HG03159 (cell line): ENCODE measurements at regions not wholly inside any gene's neighbourhood (a gene's known extent, or its start where the extent isn't known, plus 50 kb on each side); places are given as distances from the start of the nearest gene placed in this dataset.

Experiments used
- ATAC-seq: cut with Tn5 transposase; IDR thresholded peaks from one replicate; pipeline ENCODE4 v1.9.1; 2021; ENCODE audit warnings: mild to moderate bottlenecking, moderate library complexity; ENCODE audit not compliant: unreplicated experiment

DNA sequence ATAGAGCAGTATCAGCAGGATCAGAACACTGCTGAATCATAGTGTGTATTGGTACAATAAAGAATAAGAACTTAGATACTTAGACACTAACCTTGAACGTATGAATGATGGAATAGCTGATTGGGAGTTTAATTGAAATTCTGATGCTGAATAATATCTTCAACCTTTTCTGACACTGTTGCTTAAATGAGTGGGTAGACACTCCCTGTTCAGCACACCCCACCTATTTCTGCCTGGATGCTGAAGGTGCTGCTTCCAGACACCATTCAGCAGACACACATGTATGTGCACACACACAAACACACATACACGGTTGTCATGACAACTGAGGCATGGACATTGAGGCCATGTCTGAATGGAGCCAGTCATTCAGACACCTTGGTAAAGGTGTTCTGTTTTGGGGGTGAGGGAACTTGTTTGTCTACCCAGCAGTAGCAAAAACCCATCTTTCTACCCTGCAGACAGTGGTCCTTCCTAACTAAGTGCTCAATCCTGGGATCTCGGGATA lies 54.3 kb downstream of the TMEM215 start:
- ATAC-seq: no peak

DNA sequence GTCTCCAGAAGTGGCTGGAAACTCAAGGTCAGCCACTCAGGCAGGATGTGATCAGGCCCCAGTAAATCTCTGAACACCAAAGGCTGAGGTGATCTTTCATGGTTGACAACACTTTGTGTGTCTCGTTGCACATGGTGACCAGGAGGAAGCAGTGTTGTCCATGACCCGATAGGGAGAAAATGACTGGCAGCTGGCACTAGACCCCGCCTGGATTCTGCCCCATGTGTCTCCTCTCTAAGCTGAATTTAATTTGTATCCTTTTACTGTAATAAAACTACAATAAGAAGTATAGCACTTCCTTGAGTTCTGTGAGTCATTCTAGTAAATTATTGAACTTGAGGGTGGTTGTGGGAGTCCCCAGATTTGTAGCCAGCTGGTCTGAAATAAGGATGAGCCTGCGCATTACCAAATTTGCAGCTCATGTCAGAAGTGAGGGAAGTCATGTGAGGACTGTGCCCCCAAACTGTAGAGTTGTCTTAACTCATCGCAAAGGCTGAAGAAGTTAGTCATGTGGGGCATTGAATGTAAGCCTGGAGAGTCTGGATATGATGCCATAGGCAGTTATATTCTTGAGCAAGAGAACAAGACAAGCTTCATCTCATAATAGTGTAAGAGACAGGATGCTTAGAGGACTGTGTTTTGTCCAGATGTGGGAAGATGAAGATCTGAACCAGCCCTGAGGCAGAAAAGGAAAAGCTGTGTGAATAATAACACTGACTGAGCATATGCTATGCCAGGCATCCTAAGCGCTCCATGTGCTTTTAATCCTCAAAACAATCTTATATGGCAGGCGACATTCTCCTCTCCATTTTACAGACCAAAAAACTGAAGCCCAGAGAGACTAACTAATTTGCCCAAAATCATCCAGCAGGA lies 55.9 kb downstream of the TMEM215 start:
- ATAC-seq: peak; percentile 74

DNA sequence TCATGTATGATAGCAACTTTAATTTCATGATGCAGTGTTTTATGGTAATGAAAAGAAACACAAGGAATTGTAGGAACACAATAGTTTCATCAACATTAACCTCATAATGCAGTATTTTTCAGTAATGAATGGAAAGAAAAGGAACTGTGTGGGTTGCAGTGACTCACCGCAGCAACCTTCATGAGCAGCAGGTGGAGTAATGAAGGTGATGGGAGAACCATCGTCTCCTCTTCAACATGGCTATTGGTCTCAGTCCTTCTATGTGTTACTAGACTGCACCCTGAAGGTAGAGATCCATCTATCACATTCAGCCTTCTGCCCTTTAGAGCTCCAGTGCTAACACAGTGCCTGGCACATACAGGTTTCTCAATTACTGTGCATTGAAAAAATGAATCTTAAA lies 58.0 kb downstream of the TMEM215 start:
- no peak for ATAC-seq

GRCh38 chr9:32843295-32843694 lies 60.0 kb downstream of the TMEM215 start:
- no peak for ATAC-seq

DNA sequence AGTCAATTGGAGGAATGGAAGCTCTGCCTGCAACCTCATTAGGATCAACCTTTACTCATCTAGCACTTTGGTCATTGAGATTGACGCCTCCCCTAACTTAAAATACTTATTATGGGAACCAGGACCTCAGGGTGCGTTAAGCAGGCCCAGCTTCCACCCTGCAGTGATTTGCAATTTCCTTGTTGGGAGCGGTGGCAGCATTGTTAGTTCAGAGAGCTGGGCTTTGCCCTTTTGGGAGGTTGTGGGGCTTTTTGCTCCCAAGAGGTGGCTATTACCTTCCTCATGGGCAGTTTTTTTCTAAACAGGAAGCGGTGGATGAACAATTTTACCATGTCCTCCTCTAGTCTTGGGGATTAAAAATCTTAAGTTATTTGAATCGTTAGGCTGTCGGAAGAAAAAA lies 60.9 kb downstream of the TMEM215 start:
- no peak for ATAC-seq

DNA sequence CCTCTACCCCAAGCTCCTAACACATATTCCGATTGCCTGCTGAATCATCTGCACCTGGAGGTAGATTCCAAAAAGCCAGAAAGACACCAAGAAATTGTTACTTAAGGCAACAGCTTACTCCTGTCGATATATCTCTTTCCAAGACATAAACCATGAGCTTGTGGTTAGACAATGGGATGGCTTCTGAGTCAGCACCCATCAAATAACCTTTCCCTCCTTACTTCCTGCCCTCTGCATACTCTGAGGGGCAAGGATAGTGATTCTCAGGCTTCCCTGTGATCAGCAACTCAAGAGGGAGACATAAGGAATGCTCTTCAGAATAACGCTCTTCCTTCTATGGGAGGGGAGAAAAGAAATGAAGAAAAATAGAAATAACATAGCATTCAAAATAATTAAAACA lies 70.9 kb downstream of the TMEM215 start:
- ATAC-seq: no peak

- ATAC-seq: no peak
Observed at GRCh38 chr9:32855752-32856151, 72.4 kb downstream of the TMEM215 start.

GRCh38 chr9:32863291-32863690 lies 80.0 kb downstream of the TMEM215 start:
- no peak for ATAC-seq

GRCh38 chr9:32864971-32865370 lies 81.6 kb downstream of the TMEM215 start:
- ATAC-seq: no peak

- no peak for ATAC-seq
Observed at GRCh38 chr9:32866273-32866672, 82.9 kb downstream of the TMEM215 start.

DNA sequence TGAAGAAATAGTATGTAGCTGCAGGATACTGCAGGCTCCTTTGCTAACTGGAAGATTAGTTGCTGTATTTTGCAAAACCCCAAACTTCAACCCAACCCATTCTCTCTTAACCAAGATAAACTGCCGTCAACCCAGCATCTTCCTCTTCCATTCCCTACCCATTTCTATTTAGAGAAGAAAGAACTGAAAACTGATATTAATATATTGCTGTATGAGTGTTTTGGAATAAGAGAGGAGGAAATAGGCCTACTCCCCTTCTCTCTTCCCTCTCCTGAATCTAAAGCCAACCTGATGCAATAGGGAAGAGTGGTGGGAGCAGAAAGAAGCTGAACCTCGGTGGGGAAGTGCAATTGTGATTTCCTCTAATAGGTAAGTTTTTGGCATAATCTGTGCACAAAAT lies 83.7 kb downstream of the TMEM215 start:
- no peak for ATAC-seq

DNA sequence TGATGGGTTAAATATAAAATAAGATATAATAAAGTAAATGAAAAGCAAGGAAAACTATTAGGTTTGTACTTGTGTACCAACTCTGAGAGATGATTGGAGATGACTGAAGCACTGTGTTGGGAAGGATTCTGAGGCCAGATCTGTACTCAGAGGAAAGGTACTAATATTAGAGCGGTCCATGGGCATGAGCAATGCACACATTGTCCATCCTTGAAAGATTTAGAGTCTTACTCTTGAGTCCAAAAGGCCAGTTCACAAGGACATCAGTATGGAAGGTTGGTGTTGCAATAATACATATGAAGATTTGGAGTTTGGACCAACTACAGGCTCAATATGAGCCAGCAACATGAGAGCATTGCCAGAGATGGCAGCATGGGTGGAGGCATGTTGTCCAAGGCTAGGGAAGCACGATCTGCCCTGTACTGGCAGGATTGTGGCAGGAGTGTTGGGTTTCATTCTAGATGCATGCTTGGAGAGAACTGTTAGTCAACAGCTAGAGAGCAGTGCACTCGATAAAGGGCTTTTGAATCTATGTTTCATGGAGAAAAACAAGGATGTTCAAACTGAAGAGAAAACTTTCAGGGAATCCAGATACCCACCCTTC lies 84.4 kb downstream of the TMEM215 start:
- no peak for ATAC-seq

DNA sequence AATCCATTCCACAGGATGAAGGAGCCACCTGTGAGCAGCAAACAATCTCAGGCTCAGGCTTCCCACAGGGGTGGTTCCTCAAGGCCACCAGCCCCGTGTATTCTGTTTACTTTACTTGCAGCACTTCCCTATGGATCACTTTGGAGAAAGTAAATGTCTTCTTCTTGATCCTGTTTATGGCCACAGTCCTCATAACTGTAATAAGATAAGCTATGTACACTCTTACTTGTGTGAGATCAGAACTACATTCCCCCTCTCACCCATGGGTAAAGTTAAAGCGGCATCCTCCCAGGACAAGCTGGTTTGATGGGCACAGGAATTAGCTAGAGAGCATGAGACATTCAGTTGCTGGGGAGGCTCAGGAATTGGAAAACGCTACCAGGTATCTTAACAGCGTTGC lies 86.1 kb downstream of the TMEM215 start:
- ATAC-seq: no peak

GRCh38 chr9:32873131-32873530 lies 89.8 kb downstream of the TMEM215 start:
- ATAC-seq: no peak

- ATAC-seq: no peak
Observed at GRCh38 chr9:32873553-32873952, 90.2 kb downstream of the TMEM215 start.

DNA sequence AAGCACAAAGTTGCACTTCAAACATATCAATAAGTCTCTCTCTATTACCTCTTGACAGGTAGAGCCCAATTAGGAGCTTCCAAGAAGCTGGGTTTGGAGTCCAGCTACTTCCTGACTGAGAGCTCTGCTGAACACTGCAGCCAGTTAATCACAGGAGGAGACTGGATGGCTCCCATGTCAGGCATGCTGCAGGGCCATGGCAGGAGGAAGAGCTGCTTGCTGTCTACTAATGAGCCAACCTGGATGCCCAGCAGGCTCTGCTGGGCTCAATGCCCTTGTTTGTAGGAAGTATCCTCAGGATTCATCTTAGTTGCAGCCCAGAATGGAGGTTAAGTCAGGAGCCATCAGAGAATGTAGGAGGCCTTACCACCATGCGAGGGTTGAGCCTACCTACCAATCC lies 91.9 kb downstream of the TMEM215 start:
- ATAC-seq: no peak

GRCh38 chr9:32875748-32876147 lies 92.4 kb downstream of the TMEM215 start:
- ATAC-seq: no peak

- ATAC-seq: no peak
Observed at GRCh38 chr9:32877103-32877502, 93.8 kb downstream of the TMEM215 start.

GRCh38 chr9:32877639-32878217 lies 94.4 kb downstream of the TMEM215 start:
- ATAC-seq: peak; percentile 54

DNA sequence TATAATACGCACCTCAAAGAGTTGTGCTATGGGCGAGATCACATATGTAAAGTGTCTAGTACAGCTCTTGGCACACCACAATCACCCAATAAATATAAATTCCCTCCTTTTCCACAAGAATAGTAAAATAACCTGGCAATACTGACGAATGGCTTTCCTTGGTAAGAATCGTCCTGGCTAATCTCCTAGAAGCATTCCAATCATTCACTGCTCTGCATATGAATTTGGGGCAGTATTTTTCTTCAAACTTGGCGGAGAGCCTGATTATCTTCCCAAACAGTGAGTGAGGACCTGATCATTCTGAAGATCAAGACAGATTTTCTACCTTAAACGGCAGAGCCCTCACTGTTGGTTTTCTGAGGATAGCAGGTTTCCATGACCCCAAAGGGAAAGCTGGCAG lies 96.0 kb downstream of the TMEM215 start:
- no peak for ATAC-seq

GRCh38 chr9:32881948-32882347 lies 98.6 kb downstream of the TMEM215 start:
- ATAC-seq: no peak

DNA sequence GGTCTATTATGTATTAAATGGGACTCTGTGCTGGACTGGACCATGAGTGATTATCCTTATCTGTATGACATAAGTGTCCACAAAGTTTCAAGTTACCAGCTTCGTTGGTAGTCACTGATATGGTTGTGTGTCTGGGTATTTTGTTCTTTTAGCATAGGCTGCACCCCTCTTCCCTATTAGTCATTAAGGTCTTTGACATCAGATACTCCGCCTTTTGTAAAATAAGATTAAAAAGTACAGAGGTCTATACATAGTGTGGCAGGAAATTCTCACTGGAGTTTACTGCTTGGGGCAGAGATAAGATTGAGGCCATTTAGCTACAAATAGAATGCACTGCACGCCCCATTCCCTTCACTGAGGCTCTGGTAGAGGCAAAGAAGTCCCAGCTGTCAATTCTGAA lies 99.4 kb downstream of the TMEM215 start:
- no peak for ATAC-seq
